ENCODE measurements at regions not wholly inside any gene's neighbourhood (a gene's known extent, or its start where the extent isn't known, plus 50 kb on each side); places are given as distances from the start of the nearest gene placed in this dataset.
"Not testable (repeated sequence)": the region's sequence is repeated elsewhere in the genome, so short reads cannot be mapped to it uniquely, and the experiment has no call there.

DNA sequence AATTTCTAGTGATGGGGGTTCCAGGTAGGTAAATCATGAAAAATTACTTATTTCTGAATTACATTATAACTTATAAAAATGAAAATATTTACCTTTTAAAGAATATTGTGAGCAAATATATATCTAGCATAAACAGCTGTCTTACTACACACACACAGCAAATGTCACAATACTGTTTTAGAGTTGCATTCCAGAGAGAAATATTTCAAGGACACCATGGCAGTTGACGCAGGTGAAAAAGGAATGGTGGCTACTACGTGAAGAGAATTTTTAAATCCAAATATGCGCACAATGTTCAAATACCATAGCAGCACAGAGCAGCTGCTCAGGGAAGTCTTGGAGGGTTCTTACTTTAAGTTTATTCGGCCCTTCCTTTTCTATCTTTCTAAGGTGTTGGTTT is 356.2 kb downstream of the CGGBP1 start:
- Histone ChIP-seq H3K27me3 (ENCODE audit: control insufficient read depth in 4 of 4, insufficient read depth in 4 of 4, low read length in 3 of 4) (no peaks in the 10 kb centered on the region), H3K4me3 (ENCODE audit: low read depth in 1 of 3, low read length in 3 of 3) (no peak overlapping the region), H3K4me1 (ENCODE audit: control insufficient read depth in 4 of 4, insufficient read depth in 4 of 4, low read length in 3 of 4) (no peaks in the 10 kb centered on the region), H3K27ac (ENCODE audit: low read depth in 1 of 2, low read length in 2 of 2) (no peak overlapping the region), H3K9ac (ENCODE audit: low read depth in 1 of 2, low read length in 2 of 2) (no peak overlapping the region), H3K9me3 (ENCODE audit: control insufficient read depth in 4 of 4, low read length in 3 of 4) (no peaks in the 10 kb centered on the region), H3K36me3 (ENCODE audit: control insufficient read depth in 4 of 4, insufficient read depth in 3 of 4, low read depth in 1 of 4, low read length in 3 of 4) (no peaks in the 10 kb centered on the region)
- DNase-seq (ENCODE audit: low spot score): no peak
- WGBS: 81% methylated on average over 4 of the region's 4 CpGs
- no peak for TF ChIP-seq ATF3 (IDR thresholded peaks at IDR 0.05)

DNA sequence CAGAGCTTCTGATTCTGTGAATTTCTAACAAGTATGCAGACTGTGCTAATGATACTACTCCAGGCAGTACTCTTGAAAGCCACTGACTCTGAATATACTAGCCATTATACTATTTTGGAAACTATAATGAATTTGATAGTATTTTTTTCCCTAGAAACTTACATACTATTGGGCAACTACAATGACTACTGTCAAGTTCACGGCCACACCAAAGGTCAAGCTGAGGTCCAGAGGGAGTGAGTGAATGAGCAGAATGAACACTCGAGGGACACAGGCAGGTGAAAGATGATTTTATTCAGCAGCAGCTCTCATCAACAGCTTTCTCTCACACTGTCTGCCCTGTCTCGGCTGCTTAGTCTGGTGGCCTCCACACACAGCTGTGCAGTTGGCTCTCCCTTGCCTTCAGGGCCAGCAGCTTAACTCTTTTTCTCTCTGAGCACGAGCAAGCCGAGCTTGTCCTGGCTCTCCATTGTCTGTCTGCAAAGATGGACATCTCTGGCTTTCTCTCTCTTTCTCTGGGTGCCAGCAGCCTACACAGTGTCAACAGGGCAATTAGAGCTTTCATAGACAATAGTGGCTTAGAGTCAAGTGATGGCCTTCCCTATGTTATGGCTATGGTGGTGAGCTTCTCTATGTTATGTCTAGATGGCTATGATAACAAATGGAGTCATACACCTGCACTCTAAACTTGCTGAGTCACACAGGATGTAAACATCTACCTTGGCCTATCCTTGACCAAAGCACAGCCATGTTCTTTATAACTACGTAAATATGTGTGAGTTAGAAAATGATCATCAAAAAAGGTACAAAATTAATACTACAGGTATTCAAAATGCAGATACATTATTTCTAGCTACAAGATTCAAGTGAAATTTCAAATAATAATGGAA is 362.4 kb downstream of the CGGBP1 start:
- no peaks in the 10 kb centered on the region for H3K4me1 ChIP-seq (ENCODE audit: control insufficient read depth in 4 of 4, insufficient read depth in 4 of 4, low read length in 3 of 4)
- H3K27me3 ChIP-seq (ENCODE audit: control insufficient read depth in 4 of 4, insufficient read depth in 4 of 4, low read length in 3 of 4): no peaks in the 10 kb centered on the region
- no peak overlapping the region for H3K27ac ChIP-seq (ENCODE audit: low read depth in 1 of 2, low read length in 2 of 2)
- H3K9me3 ChIP-seq (ENCODE audit: control insufficient read depth in 4 of 4, low read length in 3 of 4): no peaks in the 10 kb centered on the region
- H3K36me3 ChIP-seq (ENCODE audit: control insufficient read depth in 4 of 4, insufficient read depth in 3 of 4, low read depth in 1 of 4, low read length in 3 of 4): no peaks in the 10 kb centered on the region
- TF ChIP-seq HNF4A (conservative IDR thresholded peaks at IDR 0.05) (no peak), JUND (IDR thresholded peaks at IDR 0.05) (no peak), FOXA1 (IDR thresholded peaks at IDR 0.05) (no peak), TAF1 (conservative IDR thresholded peaks at IDR 0.05) (no peak), EGR1 (IDR thresholded peaks at IDR 0.05; ENCODE audit: low read depth in 2 of 2) (no peak), SP1 (IDR thresholded peaks at IDR 0.05) (no peak), GABPA (IDR thresholded peaks at IDR 0.05 in 1 of 2, conservative IDR thresholded peaks at IDR 0.05 in 1 of 2) (no peak), ZBTB33 (IDR thresholded peaks at IDR 0.05) (no peak)
- DNase-seq (ENCODE audit: low spot score): no peak
- H3K4me3 ChIP-seq (ENCODE audit: low read depth in 1 of 3, low read length in 3 of 3): no peak overlapping the region
- WGBS: 71% methylated on average over 6 of the region's 6 CpGs
- no peak overlapping the region for H3K9ac ChIP-seq (ENCODE audit: low read depth in 1 of 2, low read length in 2 of 2)

GRCh38 chr3:87694678-87695077 is 364.1 kb downstream of the CGGBP1 start:
- Histone ChIP-seq H3K4me3 (ENCODE audit: low read depth in 1 of 3, low read length in 3 of 3) (no peak overlapping the region), H3K27ac (ENCODE audit: low read depth in 1 of 2, low read length in 2 of 2) (no peak overlapping the region), H3K36me3 (ENCODE audit: control insufficient read depth in 4 of 4, insufficient read depth in 3 of 4, low read depth in 1 of 4, low read length in 3 of 4) (no peaks in the 10 kb centered on the region), H3K9ac (ENCODE audit: low read depth in 1 of 2, low read length in 2 of 2) (no peak overlapping the region), H3K4me1 (ENCODE audit: control insufficient read depth in 4 of 4, insufficient read depth in 4 of 4, low read length in 3 of 4) (no peaks in the 10 kb centered on the region), H3K9me3 (ENCODE audit: control insufficient read depth in 4 of 4, low read length in 3 of 4) (no peaks in the 10 kb centered on the region), H3K27me3 (ENCODE audit: control insufficient read depth in 4 of 4, insufficient read depth in 4 of 4, low read length in 3 of 4) (no peaks in the 10 kb centered on the region)
- WGBS: 66% methylated on average over 2 of the region's 2 CpGs
- DNase-seq (ENCODE audit: low spot score): no peak
- TF ChIP-seq HNF4G (IDR thresholded peaks at IDR 0.05) (no peak), HNF4A (conservative IDR thresholded peaks at IDR 0.05) (no peak), SP1 (IDR thresholded peaks at IDR 0.05) (no peak), JUND (IDR thresholded peaks at IDR 0.05) (no peak), RAD21 (IDR thresholded peaks at IDR 0.05) (no peak)

DNA sequence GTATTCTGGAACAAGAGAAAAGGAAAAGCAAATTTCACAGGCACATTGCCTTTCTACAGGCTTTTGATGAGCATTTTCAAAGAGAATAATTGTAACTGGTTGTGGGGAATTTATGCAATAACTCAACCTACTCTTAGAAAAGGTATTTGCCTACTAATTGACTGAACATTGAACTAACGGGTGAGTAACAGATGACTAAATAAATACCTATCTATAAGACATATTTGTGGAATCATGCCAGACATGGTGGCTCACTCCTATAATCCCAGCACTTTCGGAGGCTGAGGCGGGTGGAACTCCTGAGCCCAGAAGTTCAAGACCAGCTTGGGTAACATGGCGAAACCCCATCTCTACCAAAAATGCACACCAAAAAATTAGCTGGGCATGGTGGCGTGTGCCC is 367.7 kb downstream of the CGGBP1 start:
- Histone ChIP-seq H3K9me3 (ENCODE audit: control insufficient read depth in 4 of 4, low read length in 3 of 4) (no peaks in the 10 kb centered on the region), H3K27me3 (ENCODE audit: control insufficient read depth in 4 of 4, insufficient read depth in 4 of 4, low read length in 3 of 4) (no peaks in the 10 kb centered on the region), H3K4me3 (ENCODE audit: low read depth in 1 of 3, low read length in 3 of 3) (no peak overlapping the region), H3K4me1 (ENCODE audit: control insufficient read depth in 4 of 4, insufficient read depth in 4 of 4, low read length in 3 of 4) (no peaks in the 10 kb centered on the region), H3K36me3 (ENCODE audit: control insufficient read depth in 4 of 4, insufficient read depth in 3 of 4, low read depth in 1 of 4, low read length in 3 of 4) (no peaks in the 10 kb centered on the region), H3K27ac (ENCODE audit: low read depth in 1 of 2, low read length in 2 of 2) (no peak overlapping the region), H3K9ac (ENCODE audit: low read depth in 1 of 2, low read length in 2 of 2) (no peak overlapping the region)
- DNase-seq (ENCODE audit: low spot score): no peak
- WGBS: 90% methylated on average over 5 of the region's 5 CpGs
- no peak for TF ChIP-seq HNF4G (IDR thresholded peaks at IDR 0.05)
- no peak for TF ChIP-seq FOXA1 (IDR thresholded peaks at IDR 0.05)
- no peak for TF ChIP-seq FOXA2 (IDR thresholded peaks at IDR 0.05)
- TF ChIP-seq JUND (IDR thresholded peaks at IDR 0.05): no peak
- no peak for TF ChIP-seq ATF3 (IDR thresholded peaks at IDR 0.05)

GRCh38 chr3:87678984-87679660 is 379.7 kb downstream of the CGGBP1 start:
- H3K9ac ChIP-seq (ENCODE audit: low read depth in 1 of 2, low read length in 2 of 2); H3K36me3 ChIP-seq (ENCODE audit: control insufficient read depth in 4 of 4, insufficient read depth in 3 of 4, low read depth in 1 of 4, low read length in 3 of 4); H3K9me3 ChIP-seq (ENCODE audit: control insufficient read depth in 4 of 4, low read length in 3 of 4); H3K4me3 ChIP-seq (ENCODE audit: low read depth in 1 of 3, low read length in 3 of 3); H3K27ac ChIP-seq (ENCODE audit: low read depth in 1 of 2, low read length in 2 of 2); H3K4me1 ChIP-seq (ENCODE audit: control insufficient read depth in 4 of 4, insufficient read depth in 4 of 4, low read length in 3 of 4); DNase-seq (ENCODE audit: low spot score); H3K27me3 ChIP-seq (ENCODE audit: control insufficient read depth in 4 of 4, insufficient read depth in 4 of 4, low read length in 3 of 4): not testable (repeated sequence)
- 91% methylated on average over 27 of the region's 27 CpGs for WGBS

Data from liver (tissue), 7 donors.